HuH-7 (cell line): ENCODE measurements at regions not wholly inside any gene's neighbourhood (a gene's known extent, or its start where the extent isn't known, plus 50 kb on each side); places are given as distances from the start of the nearest gene placed in this dataset.
A peak's percentile ranks its signal among the peaks of the same experiment; 100 is the strongest.

ENCODE experiments used
- DNase-seq: peaks from one replicate; pipeline ENCODE4 v3.0.0; 2011; ENCODE audit warnings: low spot score

GRCh38 chr7:18414885-18415284 is 80.7 kb upstream of the HDAC9 start:
- DNase-seq: no peak

GRCh38 chr7:18416988-18417387 is 78.6 kb upstream of the HDAC9 start:
- no peak for DNase-seq

DNA sequence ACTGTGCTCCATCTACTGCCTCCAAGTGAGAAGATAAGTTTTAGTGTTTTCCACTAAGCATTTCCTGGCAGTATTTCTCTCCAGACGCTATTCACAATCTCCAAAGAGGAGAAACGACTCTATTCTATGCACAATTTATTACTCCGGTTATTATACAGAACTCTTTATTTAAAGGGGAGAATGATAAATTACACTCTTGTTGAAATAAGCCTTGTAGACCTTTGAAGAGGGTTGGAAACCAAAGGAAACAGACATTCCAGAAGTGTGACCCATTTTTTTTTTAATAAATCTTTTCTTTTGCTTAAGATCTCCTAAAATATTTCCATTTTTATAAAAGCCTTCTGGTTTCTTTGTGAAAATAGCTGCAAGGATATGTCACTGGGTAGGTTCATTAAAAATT is 76.1 kb upstream of the HDAC9 start:
- no peak for DNase-seq

DNA sequence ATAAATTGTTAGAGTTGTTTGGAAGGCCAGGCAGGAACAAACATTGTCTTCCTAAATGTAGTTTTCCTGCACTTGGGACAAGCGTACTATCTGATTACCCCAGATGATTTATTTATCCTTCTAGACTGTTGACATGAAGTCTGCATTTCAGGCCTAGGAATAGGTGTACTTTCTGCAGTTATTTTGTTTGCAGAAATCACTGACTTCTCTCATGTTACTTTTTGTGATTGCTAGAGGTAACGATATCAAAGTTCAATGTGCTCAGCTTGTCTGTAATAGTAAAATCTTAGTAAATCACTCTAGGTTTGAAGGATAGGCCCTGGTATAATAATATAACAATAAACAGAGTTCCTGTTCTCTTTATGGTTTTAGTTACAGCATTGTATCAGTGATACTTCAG is 75.4 kb upstream of the HDAC9 start:
- DNase-seq: peak; percentile 9

DNA sequence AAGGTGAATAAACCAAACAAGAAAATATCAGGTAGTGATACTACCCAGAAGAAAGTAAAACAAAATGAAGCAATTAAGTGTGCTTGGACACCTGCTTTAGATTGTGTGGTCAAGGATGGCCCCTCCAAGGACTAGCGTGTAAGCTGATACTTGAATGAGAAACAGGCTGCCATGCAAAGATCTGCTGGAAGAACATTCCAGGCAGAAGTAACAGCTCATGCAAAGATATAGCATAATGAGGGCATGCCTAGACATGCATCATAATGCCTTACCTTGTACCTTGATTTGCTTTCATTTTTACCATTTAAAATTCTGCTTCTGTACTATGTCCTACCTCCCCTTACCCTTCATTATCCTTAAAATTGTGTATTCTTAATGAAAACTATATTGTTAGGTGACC is 74.8 kb upstream of the HDAC9 start:
- no peak for DNase-seq

GRCh38 chr7:18421297-18422002 is 74.1 kb upstream of the HDAC9 start:
- DNase-seq: no peak

GRCh38 chr7:18425227-18425626 is 70.3 kb upstream of the HDAC9 start:
- DNase-seq: no peak

DNA sequence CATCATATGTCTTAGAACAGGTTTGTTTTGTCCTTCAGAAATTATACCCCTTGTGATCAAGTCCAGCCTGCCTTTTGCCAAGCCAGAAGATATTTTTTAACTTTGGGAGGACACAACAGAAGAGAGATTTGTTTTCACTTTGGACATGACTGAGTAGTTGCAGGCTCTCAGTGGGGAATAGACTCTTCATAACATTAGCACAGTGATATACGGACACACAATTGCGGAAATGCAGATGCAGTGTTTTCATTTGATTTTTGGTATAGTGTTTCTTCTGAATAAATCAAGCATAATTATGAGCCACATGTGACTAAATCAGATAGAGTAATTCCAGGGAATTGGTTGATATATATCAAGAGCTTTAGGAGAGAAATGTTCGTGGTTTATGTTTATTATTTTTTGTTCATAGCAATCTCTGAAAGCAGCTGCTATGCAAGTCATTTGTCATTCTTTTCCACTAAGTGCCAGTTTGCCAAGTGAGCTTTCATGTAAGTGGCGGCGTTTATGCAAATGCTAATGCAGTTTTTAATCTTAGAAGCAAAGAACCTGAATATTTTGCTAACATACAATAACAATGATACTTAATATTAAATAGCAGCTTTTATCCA is 69.6 kb upstream of the HDAC9 start:
- no peak for DNase-seq

DNA sequence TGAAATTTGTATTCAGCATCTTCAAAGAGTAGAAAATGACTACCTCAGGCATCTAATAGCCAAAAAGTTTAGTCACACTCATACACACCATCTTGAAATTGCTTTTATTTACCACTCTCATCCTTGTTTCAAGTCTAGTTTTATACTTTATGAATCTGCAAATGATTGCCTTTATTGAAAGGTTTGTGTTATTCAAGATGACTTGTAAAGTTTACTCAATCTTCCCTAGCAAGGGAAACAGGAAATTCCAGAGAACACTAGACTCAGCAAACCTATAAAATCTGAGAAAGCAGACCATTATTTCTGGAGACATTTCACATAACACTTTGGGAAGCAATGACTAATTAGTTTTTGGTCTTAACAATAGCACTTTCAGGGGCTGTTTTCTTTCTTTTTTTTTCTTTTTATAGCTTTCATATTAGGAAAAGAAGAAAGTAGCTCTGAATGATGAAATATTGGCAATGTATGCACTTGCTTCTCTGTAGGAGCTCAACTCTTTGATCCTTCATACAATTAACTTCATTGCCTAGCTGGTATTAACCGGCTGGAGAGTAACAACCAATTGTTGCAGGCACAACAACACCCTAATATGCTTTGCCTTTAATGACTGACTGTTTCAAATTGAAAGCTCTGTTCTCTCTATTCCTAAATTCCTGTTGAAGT is 68.9 kb upstream of the HDAC9 start:
- DNase-seq: no peak

DNA sequence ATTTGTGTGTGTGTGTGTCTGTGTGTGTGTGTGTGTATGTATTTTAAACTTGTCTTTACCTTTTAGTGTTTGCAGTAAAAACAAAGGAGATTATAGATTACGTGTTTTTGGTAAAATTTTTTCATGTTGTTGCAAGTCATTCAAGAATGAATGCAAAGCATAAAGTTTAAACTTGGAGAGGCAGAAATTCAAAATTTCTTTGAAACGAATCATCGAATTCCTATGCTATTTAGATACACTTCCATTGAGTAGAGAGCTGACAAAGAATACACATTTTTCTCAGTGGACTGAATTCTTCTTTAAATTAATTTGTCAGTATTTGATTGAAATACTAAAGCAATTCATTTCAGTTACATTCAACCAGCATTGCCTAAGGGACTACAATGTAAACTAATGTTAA is 66.0 kb upstream of the HDAC9 start:
- no peak for DNase-seq

DNA sequence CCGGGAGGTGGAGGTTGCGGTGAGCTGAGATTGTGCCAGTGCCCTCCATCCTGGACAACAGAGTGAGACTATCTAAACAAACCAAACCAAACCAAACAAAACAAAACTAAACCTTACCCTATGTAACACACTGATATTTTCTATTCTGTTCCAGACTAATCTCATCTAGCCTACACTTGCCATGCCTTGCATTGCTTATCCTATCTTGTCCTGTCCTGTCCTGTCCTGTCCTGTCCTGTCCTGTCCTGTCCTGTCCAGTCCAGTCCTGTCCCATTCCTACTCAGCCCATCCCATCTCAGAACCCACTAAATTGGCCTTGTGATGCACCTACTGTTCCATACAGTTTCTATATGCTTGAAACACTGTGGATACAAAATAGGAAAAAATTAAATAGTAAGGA is 64.7 kb upstream of the HDAC9 start:
- no peak for DNase-seq

- no peak for DNase-seq
These were observed 61.4 kb upstream of the HDAC9 start for GRCh38 chr7:18434171-18434570.

DNA sequence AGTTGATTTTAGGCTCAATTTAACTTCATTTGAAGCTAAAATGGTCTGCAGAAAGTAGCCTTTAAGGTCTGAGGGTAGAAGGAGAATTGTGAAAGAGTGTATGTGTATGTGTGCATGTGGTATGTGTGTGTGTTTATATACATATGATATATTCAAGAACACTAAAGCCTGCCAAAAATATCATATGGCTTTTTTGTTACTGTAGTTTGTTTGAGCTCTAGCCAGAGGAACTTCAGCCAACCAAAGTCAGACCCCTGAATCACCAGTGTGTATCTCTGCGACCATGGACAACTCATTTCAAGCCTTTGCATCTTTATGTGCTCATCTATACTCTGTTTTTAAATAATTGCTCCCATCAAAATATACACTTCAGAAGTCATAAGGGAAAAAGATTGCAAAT is 58.4 kb upstream of the HDAC9 start:
- no peak for DNase-seq

- DNase-seq: no peak
These were observed 54.6 kb upstream of the HDAC9 start for GRCh38 chr7:18440934-18441333.

DNA sequence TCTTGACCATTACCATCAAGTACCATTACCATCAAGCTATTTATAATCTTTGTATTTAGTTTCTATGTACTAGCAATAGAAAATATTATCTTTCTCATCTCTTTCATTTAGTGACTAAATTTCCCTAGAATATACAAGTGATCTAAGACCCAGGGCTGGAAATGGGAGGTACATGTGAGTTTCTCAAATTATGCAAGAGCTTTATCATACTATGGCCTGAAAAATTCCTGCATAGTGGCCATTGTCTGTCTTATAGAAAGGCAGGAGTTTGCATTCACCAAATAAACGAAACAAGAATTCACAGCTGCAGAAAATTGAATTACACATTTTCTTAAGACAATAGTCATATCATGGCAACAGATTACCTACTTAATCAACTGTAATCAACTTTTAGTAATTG is 50.7 kb upstream of the HDAC9 start:
- DNase-seq: no peak

DNA sequence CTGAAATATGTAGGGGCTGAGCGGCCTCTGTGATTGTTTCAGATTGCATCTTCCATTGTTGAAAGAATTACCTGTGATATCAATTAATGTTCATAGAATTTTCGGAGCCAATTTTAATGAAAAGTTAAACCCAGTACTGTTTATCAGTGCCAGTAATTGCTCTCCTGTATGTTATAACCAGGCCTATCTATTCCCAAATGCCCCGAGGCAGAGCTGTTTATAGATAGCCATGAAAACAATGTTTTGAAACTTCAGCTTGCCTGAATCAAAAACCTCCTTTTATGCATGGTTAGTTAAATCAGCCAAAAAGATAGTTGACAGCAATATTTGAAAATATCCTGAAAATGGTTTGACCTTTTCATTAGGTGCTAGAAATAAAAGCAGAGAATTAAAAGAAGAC is 50.1 kb upstream of the HDAC9 start:
- no peak for DNase-seq
